Fibroblast of pulmonary artery (primary cell): ENCODE measurements at regions not wholly inside any gene's neighbourhood (a gene's known extent, or its start where the extent isn't known, plus 50 kb on each side); places are given as distances from the start of the nearest gene placed in this dataset.

ENCODE experiments used
- DNase-seq: peaks from one replicate; pipeline ENCODE4 v3.0.0-alpha.2; 2010; ENCODE audit warnings: low read depth
- H3K4me3 ChIP-seq: replicated peaks from 2 replicates; pipeline ENCODE4 v1.5.1; 2011; ENCODE audit warnings: low read depth, mild to moderate bottlenecking, control low read depth, low read length, moderate library complexity
- TF ChIP-seq, protein P1 (sequence below): IDR thresholded peaks from 2 replicates; pipeline ENCODE4 v1.5.1; 2011; ENCODE audit warnings: mild to moderate bottlenecking, control low read depth, low read length, inconsistent platforms; ENCODE audit errors: missing control alignments

DNA sequence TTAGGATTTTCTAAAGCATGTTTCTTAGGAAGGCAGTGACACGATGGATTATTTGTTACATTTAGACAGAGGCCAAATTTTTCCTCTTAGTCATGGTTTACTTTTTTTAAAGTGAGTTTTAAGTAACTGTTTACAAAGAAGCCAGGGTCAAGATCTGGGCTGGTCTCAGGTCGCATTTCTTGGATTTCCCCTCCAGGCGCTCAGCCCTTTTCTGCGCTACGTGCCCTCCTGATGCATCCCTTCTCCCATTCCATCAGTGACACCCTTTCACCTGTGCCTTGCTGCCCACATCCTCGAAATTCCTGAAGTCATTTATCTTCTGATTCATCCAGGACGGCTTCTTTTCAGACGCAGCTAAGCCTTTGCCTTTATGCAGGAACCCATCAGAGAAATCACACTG lies 330.3 kb downstream of the IRX1 start:
- H3K4me3 ChIP-seq = no peak overlapping the region
- DNase-seq = no peak
- TF ChIP-seq, protein P1, sequence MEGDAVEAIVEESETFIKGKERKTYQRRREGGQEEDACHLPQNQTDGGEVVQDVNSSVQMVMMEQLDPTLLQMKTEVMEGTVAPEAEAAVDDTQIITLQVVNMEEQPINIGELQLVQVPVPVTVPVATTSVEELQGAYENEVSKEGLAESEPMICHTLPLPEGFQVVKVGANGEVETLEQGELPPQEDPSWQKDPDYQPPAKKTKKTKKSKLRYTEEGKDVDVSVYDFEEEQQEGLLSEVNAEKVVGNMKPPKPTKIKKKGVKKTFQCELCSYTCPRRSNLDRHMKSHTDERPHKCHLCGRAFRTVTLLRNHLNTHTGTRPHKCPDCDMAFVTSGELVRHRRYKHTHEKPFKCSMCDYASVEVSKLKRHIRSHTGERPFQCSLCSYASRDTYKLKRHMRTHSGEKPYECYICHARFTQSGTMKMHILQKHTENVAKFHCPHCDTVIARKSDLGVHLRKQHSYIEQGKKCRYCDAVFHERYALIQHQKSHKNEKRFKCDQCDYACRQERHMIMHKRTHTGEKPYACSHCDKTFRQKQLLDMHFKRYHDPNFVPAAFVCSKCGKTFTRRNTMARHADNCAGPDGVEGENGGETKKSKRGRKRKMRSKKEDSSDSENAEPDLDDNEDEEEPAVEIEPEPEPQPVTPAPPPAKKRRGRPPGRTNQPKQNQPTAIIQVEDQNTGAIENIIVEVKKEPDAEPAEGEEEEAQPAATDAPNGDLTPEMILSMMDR = no peak

DNA sequence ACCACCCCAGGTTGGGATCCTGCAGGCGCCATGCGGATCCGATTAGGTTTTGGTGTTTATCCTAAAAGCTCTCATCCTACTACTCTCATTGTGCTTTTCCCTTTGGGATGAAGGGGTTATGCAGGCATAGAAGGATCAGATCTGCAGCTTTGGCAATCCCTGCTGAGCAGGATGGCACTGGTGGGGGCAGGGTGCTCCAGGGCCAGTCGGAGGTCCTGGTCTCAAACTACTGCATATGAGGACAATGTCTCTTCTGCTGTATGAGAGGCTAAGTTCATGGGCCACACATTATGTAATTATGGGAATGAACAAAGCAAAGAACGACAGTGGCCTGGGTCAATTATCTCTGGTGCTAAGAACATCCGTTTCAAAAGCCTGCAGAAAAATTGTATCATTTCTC lies 334.2 kb downstream of the IRX1 start:
- no peak for DNase-seq
- TF ChIP-seq, protein P1 = no peak
- H3K4me3 ChIP-seq = no peak overlapping the region

DNA sequence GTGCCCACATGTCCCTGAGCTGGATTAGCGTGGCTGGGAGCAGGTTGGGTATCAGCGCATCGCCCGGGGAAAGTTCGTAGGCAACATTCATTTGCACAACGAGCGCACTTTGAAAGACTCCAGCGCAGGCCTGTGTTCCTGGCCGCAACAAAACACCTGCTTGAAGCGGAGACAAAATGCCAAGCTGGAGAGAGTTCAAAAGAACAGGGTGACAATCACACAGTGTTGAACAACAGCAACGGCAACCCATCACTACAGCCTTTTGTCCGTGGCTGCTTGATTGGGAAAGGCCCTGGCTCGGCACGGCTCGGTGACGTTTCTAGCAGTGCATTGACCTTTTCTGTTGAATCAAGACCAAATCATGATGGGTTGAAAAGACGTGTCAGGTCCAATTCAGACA lies 336.3 kb downstream of the IRX1 start:
- no peak overlapping the region for H3K4me3 ChIP-seq

DNA sequence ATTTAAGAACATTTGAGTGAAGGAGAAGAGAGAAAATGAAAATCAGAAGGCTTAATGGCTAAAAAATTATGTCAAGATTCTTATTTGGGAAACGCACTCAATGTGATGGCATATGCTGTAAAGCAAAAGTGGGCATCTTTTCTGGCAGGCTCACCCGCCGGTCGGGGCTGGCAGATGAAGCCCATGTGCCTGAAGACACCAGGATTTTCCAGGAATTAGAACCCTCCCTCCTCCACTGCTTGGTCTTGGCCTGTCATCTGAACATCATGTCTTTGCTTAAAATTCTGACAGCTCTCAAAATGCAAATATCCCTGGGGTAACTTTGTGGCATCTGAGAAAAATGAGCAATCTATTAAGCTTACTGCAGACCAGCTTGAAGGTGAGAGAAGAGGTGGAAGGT lies 337.9 kb downstream of the IRX1 start:
- DNase-seq = no peak
- H3K4me3 ChIP-seq = no peak overlapping the region
- TF ChIP-seq, protein P1 = no peak

More for the DNA sequence above, 336.3 kb downstream of the IRX1 start:
- TF ChIP-seq, protein P1 = no peak
- no peak for DNase-seq

DNA sequence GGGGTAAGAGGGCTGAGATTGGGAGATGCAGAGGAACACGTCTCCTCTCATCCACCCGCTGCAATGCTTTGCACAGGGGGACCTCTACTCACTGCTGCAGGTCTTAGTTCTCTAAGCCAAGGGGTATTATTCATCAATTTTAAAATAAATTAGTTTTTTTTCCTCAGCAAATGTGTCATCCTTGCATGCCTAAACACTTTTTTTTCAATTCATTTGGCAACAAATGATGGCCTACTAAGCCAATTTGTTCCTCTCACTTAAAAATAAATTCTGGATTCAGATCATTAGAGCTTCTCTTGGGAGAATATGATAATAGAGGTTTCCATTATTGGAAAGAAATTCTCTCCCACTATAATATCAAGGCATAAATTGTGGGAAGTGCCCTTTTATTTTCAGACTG lies 338.3 kb downstream of the IRX1 start:
- no peak for DNase-seq
- H3K4me3 ChIP-seq = no peak overlapping the region
- TF ChIP-seq, protein P1 = no peak

DNA sequence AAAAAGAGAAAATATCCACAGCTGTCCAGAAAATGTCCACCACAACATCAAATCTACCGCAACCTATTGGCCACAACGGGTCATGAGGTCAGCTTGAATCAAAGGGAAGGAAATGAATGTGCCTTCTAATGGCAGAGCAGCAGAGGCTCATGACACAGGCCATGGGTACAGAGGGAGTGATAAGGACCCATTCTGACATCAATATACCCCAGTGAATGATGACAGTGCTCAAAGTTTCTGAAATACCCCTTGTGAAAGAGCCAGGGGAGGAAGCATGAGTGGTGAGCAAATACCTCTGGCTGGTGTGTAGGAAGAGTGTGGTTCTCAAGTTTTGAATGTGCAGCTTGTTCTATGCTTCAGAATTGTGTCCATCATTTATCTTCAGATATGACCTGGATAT lies 348.2 kb downstream of the IRX1 start:
- TF ChIP-seq, protein P1 = no peak
- no peak overlapping the region for H3K4me3 ChIP-seq
- DNase-seq = no peak

DNA sequence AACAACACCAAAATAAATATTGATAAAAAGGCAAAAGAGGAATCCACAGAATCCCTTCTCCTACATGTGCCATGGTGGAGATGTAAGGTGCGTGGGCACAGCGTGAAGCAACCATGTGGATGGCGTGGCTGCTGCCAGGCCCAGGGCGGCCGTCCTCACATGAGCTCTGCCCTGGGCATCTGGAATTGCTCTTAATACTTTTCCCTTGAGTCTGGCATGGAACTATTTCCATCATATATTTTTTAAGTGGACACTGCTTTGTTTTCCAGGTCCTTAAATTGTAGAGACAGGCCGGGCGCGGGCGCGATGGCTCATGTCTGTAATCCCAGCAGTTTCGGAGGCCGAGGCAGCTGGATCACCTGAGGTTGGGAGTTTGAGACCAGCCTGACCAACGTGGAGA lies 349.3 kb downstream of the IRX1 start:
- no peak for DNase-seq
- no peak overlapping the region for H3K4me3 ChIP-seq
- TF ChIP-seq, protein P1 = no peak
